ENCODE measurements at regions not wholly inside any gene's neighbourhood (a gene's known extent, or its start where the extent isn't known, plus 50 kb on each side); places are given as distances from the start of the nearest gene placed in this dataset.
"Not testable (repeated sequence)": the region's sequence is repeated elsewhere in the genome, so short reads cannot be mapped to it uniquely, and the experiment has no call there.

GRCh38 chr1:47689894-47690293 lies 252.1 kb downstream of the FOXD2 start:
- H3K9me3 Mint-ChIP-seq, result no peaks in the 10 kb centered on the region
- Histone ChIP-seq H3K4me3 (ENCODE audit: low read length) (no peak overlapping the region), H3K27ac (ENCODE audit: low read length) (no peak overlapping the region), H3K9me3 (ENCODE audit: control insufficient read depth, insufficient read depth, low read length) (no peaks in the 10 kb centered on the region), H3K4me1 (ENCODE audit: control insufficient read depth, insufficient read depth, low read length) (no peaks in the 10 kb centered on the region), H3K36me3 (ENCODE audit: control insufficient read depth, insufficient read depth, low read length) (no peaks in the 10 kb centered on the region), H3K27me3 (ENCODE audit: control insufficient read depth, insufficient read depth, low read length) (no peaks in the 10 kb centered on the region)
- no peak for TF ChIP-seq CTCF (IDR thresholded peaks at IDR 0.05)
- H3K4me1 Mint-ChIP-seq, result no peaks in the 10 kb centered on the region
- DNase-seq (no peak), ATAC-seq (no peak)
- intact Hi-C loops (cut with micrococcal nuclease), result no loop called here
- H3K4me3 Mint-ChIP-seq, result no peak overlapping the region
- WGBS (ENCODE audit: insufficient coverage), result 90% methylated on average over 11 of the region's 11 CpGs
- H3K27me3 Mint-ChIP-seq (ENCODE audit: low read depth in 2 of 2), result peaks cover 3 to 23% of the 10 kb centered on the region in 2 donors
- H3K36me3 Mint-ChIP-seq, result no peaks in the 10 kb centered on the region
- H3K27ac Mint-ChIP-seq, result no peak overlapping the region

GRCh38 chr1:47690341-47691250 lies 252.8 kb downstream of the FOXD2 start:
- H3K27ac ChIP-seq (ENCODE audit: low read length), result no peak overlapping the region
- H3K9me3 Mint-ChIP-seq, result no peaks in the 10 kb centered on the region
- no peaks in the 10 kb centered on the region for H3K36me3 ChIP-seq (ENCODE audit: control insufficient read depth, insufficient read depth, low read length)
- H3K27me3 ChIP-seq (ENCODE audit: control insufficient read depth, insufficient read depth, low read length), result no peaks in the 10 kb centered on the region
- no peak for ATAC-seq
- DNase-seq, result no peak
- no peak overlapping the region for H3K4me3 ChIP-seq (ENCODE audit: low read length)
- H3K4me1 ChIP-seq (ENCODE audit: control insufficient read depth, insufficient read depth, low read length), result no peaks in the 10 kb centered on the region
- 89% methylated on average over 13 of the region's 15 CpGs for WGBS (ENCODE audit: insufficient coverage)
- peaks cover 3 to 23% of the 10 kb centered on the region in 2 donors for H3K27me3 Mint-ChIP-seq (ENCODE audit: low read depth in 2 of 2)
- intact Hi-C loops (cut with micrococcal nuclease), result no loop called here
- H3K36me3 Mint-ChIP-seq, result no peaks in the 10 kb centered on the region
- no peaks in the 10 kb centered on the region for H3K4me1 Mint-ChIP-seq
- H3K27ac Mint-ChIP-seq, result no peak overlapping the region
- no peak for TF ChIP-seq CTCF (IDR thresholded peaks at IDR 0.05)
- no peaks in the 10 kb centered on the region for H3K9me3 ChIP-seq (ENCODE audit: control insufficient read depth, insufficient read depth, low read length)
- H3K4me3 Mint-ChIP-seq, result no peak overlapping the region

- intact Hi-C loops (cut with micrococcal nuclease); H3K27ac ChIP-seq (ENCODE audit: low read length); H3K27ac Mint-ChIP-seq; DNase-seq; H3K4me1 Mint-ChIP-seq; H3K4me3 ChIP-seq (ENCODE audit: low read length); H3K36me3 Mint-ChIP-seq; H3K9me3 ChIP-seq (ENCODE audit: control insufficient read depth, insufficient read depth, low read length); H3K9me3 Mint-ChIP-seq; H3K4me3 Mint-ChIP-seq; H3K36me3 ChIP-seq (ENCODE audit: control insufficient read depth, insufficient read depth, low read length); H3K4me1 ChIP-seq (ENCODE audit: control insufficient read depth, insufficient read depth, low read length); H3K27me3 ChIP-seq (ENCODE audit: control insufficient read depth, insufficient read depth, low read length); ATAC-seq: not testable (repeated sequence)
- H3K27me3 Mint-ChIP-seq (ENCODE audit: low read depth in 2 of 2), result peaks cover 3 to 23% of the 10 kb centered on the region in 2 donors
- 67% methylated on average over 1 of the region's 4 CpGs for WGBS (ENCODE audit: insufficient coverage)
Measured at GRCh38 chr1:47691293-47691692, 253.4 kb downstream of the FOXD2 start.

GRCh38 chr1:47692196-47692595 lies 254.4 kb downstream of the FOXD2 start:
- no peaks in the 10 kb centered on the region for H3K9me3 ChIP-seq (ENCODE audit: control insufficient read depth, insufficient read depth, low read length)
- no peak overlapping the region for H3K27ac Mint-ChIP-seq
- no peaks in the 10 kb centered on the region for H3K9me3 Mint-ChIP-seq
- H3K4me3 ChIP-seq (ENCODE audit: low read length), result no peak overlapping the region
- WGBS (ENCODE audit: insufficient coverage), result 90% methylated on average over 7 of the region's 7 CpGs
- H3K27me3 Mint-ChIP-seq (ENCODE audit: low read depth in 2 of 2), result peaks cover 3 to 21% of the 10 kb centered on the region in 2 donors
- intact Hi-C loops (cut with micrococcal nuclease), result no loop called here
- no peak for TF ChIP-seq CTCF (IDR thresholded peaks at IDR 0.05)
- no peak overlapping the region for H3K27ac ChIP-seq (ENCODE audit: low read length)
- H3K4me1 ChIP-seq (ENCODE audit: control insufficient read depth, insufficient read depth, low read length), result no peaks in the 10 kb centered on the region
- DNase-seq (no peak), ATAC-seq (no peak)
- H3K36me3 ChIP-seq (ENCODE audit: control insufficient read depth, insufficient read depth, low read length), result no peaks in the 10 kb centered on the region
- H3K36me3 Mint-ChIP-seq, result no peaks in the 10 kb centered on the region
- H3K27me3 ChIP-seq (ENCODE audit: control insufficient read depth, insufficient read depth, low read length), result no peaks in the 10 kb centered on the region
- no peak overlapping the region for H3K4me3 Mint-ChIP-seq
- no peaks in the 10 kb centered on the region for H3K4me1 Mint-ChIP-seq
